IgD-negative memory B cell (primary cell): ENCODE measurements at regions not wholly inside any gene's neighbourhood (a gene's known extent, or its start where the extent isn't known, plus 50 kb on each side); places are given as distances from the start of the nearest gene placed in this dataset.
"Not testable (repeated sequence)": the region's sequence is repeated elsewhere in the genome, so short reads cannot be mapped to it uniquely, and the experiment has no call there.

ENCODE experiments used
- H3K27ac Mint-ChIP-seq, 3 donors: one replicate each; pipeline ENCODE4 v1.8.0; 2020 to 2022; ENCODE audit warnings: mild to moderate bottlenecking in 3 of 3, mixed read lengths in 3 of 3, moderate library complexity in 1 of 3
- H3K27me3 Mint-ChIP-seq: one replicate; pipeline ENCODE4 v1.8.0; 2021; ENCODE audit warnings: mixed read lengths
- H3K36me3 Mint-ChIP-seq: one replicate; pipeline ENCODE4 v1.8.0; 2020; ENCODE audit warnings: mild to moderate bottlenecking, mixed read lengths
- H3K4me1 Mint-ChIP-seq, 3 donors: one replicate each; pipeline ENCODE4 v1.8.0; 2020 to 2022; ENCODE audit warnings: mixed read lengths in 3 of 3, mild to moderate bottlenecking in 1 of 3
- H3K4me3 Mint-ChIP-seq, 4 donors: one replicate each; pipeline ENCODE4 v1.8.0; 2020 to 2022; ENCODE audit warnings: mild to moderate bottlenecking in 4 of 4, mixed read lengths in 4 of 4, moderate library complexity in 3 of 4
- H3K9me3 Mint-ChIP-seq, 3 donors: one replicate each; pipeline ENCODE4 v1.8.0; 2020 to 2021; ENCODE audit warnings: mixed read lengths in 3 of 3, mild to moderate bottlenecking in 1 of 3

- H3K4me1 Mint-ChIP-seq, H3K27ac Mint-ChIP-seq, H3K9me3 Mint-ChIP-seq, H3K27me3 Mint-ChIP-seq, H3K36me3 Mint-ChIP-seq, H3K4me3 Mint-ChIP-seq: not testable (repeated sequence)
These were observed 814.8 kb downstream of the SEMA5A start for GRCh38 chr5:8731110-8731509.

GRCh38 chr5:8740595-8740994, 805.3 kb downstream of the SEMA5A start:
- H3K36me3 Mint-ChIP-seq, result no peaks in the 10 kb centered on the region
- peaks cover 3 to 18% (median 3%) of the 10 kb centered on the region in 3 donors for H3K9me3 Mint-ChIP-seq
- no peak overlapping the region for H3K27ac Mint-ChIP-seq
- no peak overlapping the region for H3K4me3 Mint-ChIP-seq
- H3K4me1 Mint-ChIP-seq, result no peaks in the 10 kb centered on the region
- H3K27me3 Mint-ChIP-seq, result no peaks in the 10 kb centered on the region

- no peak overlapping the region for H3K27ac Mint-ChIP-seq
- H3K4me3 Mint-ChIP-seq, result no peak overlapping the region
- H3K9me3 Mint-ChIP-seq, result peaks cover 0 to 3% (median 2%) of the 10 kb centered on the region in 3 donors
- H3K27me3 Mint-ChIP-seq, result no peaks in the 10 kb centered on the region
- no peaks in the 10 kb centered on the region for H3K36me3 Mint-ChIP-seq
- no peaks in the 10 kb centered on the region for H3K4me1 Mint-ChIP-seq
These were observed 796.3 kb downstream of the SEMA5A start for GRCh38 chr5:8749556-8749955.

- Mint-ChIP-seq H3K9me3 (peaks cover 0 to 3% (median 2%) of the 10 kb centered on the region in 3 donors), H3K4me1 (no peaks in the 10 kb centered on the region), H3K27ac (no peak overlapping the region), H3K36me3 (no peaks in the 10 kb centered on the region), H3K4me3 (no peak overlapping the region), H3K27me3 (no peaks in the 10 kb centered on the region)
These were observed 795.8 kb downstream of the SEMA5A start for GRCh38 chr5:8750100-8750499.

GRCh38 chr5:8751971-8752370, 793.9 kb downstream of the SEMA5A start:
- Mint-ChIP-seq H3K9me3 (peaks cover 2 to 5% (median 4%) of the 10 kb centered on the region in 3 donors), H3K27ac (no peak overlapping the region), H3K36me3 (no peaks in the 10 kb centered on the region), H3K4me3 (no peak overlapping the region), H3K27me3 (no peaks in the 10 kb centered on the region), H3K4me1 (no peaks in the 10 kb centered on the region)

GRCh38 chr5:8752595-8752994, 793.3 kb downstream of the SEMA5A start:
- Mint-ChIP-seq H3K36me3 (no peaks in the 10 kb centered on the region), H3K27ac (no peak overlapping the region), H3K4me1 (no peaks in the 10 kb centered on the region), H3K9me3 (peaks cover 2 to 5% (median 4%) of the 10 kb centered on the region in 3 donors), H3K4me3 (no peak overlapping the region), H3K27me3 (no peaks in the 10 kb centered on the region)

- Mint-ChIP-seq H3K27me3 (no peaks in the 10 kb centered on the region), H3K4me1 (peaks cover 0 to 1% (median 0%) of the 10 kb centered on the region in 3 donors), H3K36me3 (no peaks in the 10 kb centered on the region), H3K9me3 (peaks cover 3 to 15% (median 14%) of the 10 kb centered on the region in 3 donors), H3K27ac (peak overlapping the region in 1 of 3 donors; percentile 54), H3K4me3 (no peak overlapping the region)
These were observed 789.3 kb downstream of the SEMA5A start for GRCh38 chr5:8756498-8757084.

- H3K36me3 Mint-ChIP-seq, result no peaks in the 10 kb centered on the region
These were observed 780.0 kb downstream of the SEMA5A start for GRCh38 chr5:8765886-8766285.

GRCh38 chr5:8766448-8766847, 779.4 kb downstream of the SEMA5A start:
- H3K27ac Mint-ChIP-seq, result no peak overlapping the region
- no peaks in the 10 kb centered on the region for H3K36me3 Mint-ChIP-seq
- H3K4me3 Mint-ChIP-seq, result no peak overlapping the region
- H3K27me3 Mint-ChIP-seq, result no peaks in the 10 kb centered on the region
- H3K4me1 Mint-ChIP-seq, result no peaks in the 10 kb centered on the region
- H3K9me3 Mint-ChIP-seq, result peaks cover under 1 to 3% (median 2%) of the 10 kb centered on the region in 3 donors

More at GRCh38 chr5:8765886-8766285, 780.0 kb downstream of the SEMA5A start:
- H3K27ac Mint-ChIP-seq, result no peak overlapping the region
- H3K4me3 Mint-ChIP-seq, result no peak overlapping the region
- H3K4me1 Mint-ChIP-seq, result no peaks in the 10 kb centered on the region
- H3K9me3 Mint-ChIP-seq, result peaks cover 5 to 7% (median 5%) of the 10 kb centered on the region in 3 donors
- no peaks in the 10 kb centered on the region for H3K27me3 Mint-ChIP-seq

GRCh38 chr5:8767111-8767510, 778.8 kb downstream of the SEMA5A start:
- no peak overlapping the region for H3K27ac Mint-ChIP-seq
- no peaks in the 10 kb centered on the region for H3K36me3 Mint-ChIP-seq
- no peaks in the 10 kb centered on the region for H3K4me1 Mint-ChIP-seq
- no peak overlapping the region for H3K4me3 Mint-ChIP-seq
- no peaks in the 10 kb centered on the region for H3K27me3 Mint-ChIP-seq
- peaks cover 0 to 3% (median 2%) of the 10 kb centered on the region in 3 donors for H3K9me3 Mint-ChIP-seq

- H3K4me1 Mint-ChIP-seq, result no peaks in the 10 kb centered on the region
- no peaks in the 10 kb centered on the region for H3K36me3 Mint-ChIP-seq
- H3K27ac Mint-ChIP-seq, result no peak overlapping the region
- peaks cover 0 to 3% (median under 1%) of the 10 kb centered on the region in 3 donors for H3K9me3 Mint-ChIP-seq
- no peak overlapping the region for H3K4me3 Mint-ChIP-seq
- no peaks in the 10 kb centered on the region for H3K27me3 Mint-ChIP-seq
These were observed 778.1 kb downstream of the SEMA5A start for GRCh38 chr5:8767746-8768145.

- H3K36me3 Mint-ChIP-seq, result no peaks in the 10 kb centered on the region
- H3K27me3 Mint-ChIP-seq, result no peaks in the 10 kb centered on the region
- no peak overlapping the region for H3K27ac Mint-ChIP-seq
- peaks cover 0 to 4% (median 3%) of the 10 kb centered on the region in 3 donors for H3K9me3 Mint-ChIP-seq
- no peaks in the 10 kb centered on the region for H3K4me1 Mint-ChIP-seq
- no peak overlapping the region for H3K4me3 Mint-ChIP-seq
These were observed 776.2 kb downstream of the SEMA5A start for GRCh38 chr5:8769631-8770030.

GRCh38 chr5:8770431-8770830, 775.4 kb downstream of the SEMA5A start:
- H3K27ac Mint-ChIP-seq, result no peak overlapping the region
- no peaks in the 10 kb centered on the region for H3K4me1 Mint-ChIP-seq
- H3K36me3 Mint-ChIP-seq, result no peaks in the 10 kb centered on the region
- no peaks in the 10 kb centered on the region for H3K27me3 Mint-ChIP-seq
- H3K9me3 Mint-ChIP-seq, result peaks cover 0 to 4% (median 3%) of the 10 kb centered on the region in 3 donors
- H3K4me3 Mint-ChIP-seq, result no peak overlapping the region

GRCh38 chr5:8773046-8773615, 772.7 kb downstream of the SEMA5A start:
- H3K4me1 Mint-ChIP-seq, result no peaks in the 10 kb centered on the region
- no peak overlapping the region for H3K27ac Mint-ChIP-seq
- H3K27me3 Mint-ChIP-seq, result no peaks in the 10 kb centered on the region
- peaks cover 3 to 6% (median 5%) of the 10 kb centered on the region in 3 donors for H3K9me3 Mint-ChIP-seq
- no peaks in the 10 kb centered on the region for H3K36me3 Mint-ChIP-seq
- no peak overlapping the region for H3K4me3 Mint-ChIP-seq

- Mint-ChIP-seq H3K27ac (no peak overlapping the region), H3K36me3 (no peaks in the 10 kb centered on the region), H3K9me3 (peaks cover 12 to 14% (median 13%) of the 10 kb centered on the region in 3 donors), H3K4me1 (no peaks in the 10 kb centered on the region), H3K4me3 (no peak overlapping the region), H3K27me3 (no peaks in the 10 kb centered on the region)
These were observed 761.2 kb downstream of the SEMA5A start for GRCh38 chr5:8784692-8785091.

- Mint-ChIP-seq H3K4me1 (no peaks in the 10 kb centered on the region), H3K27me3 (no peaks in the 10 kb centered on the region), H3K36me3 (peaks cover 2% of the 10 kb centered on the region)
These were observed 757.6 kb downstream of the SEMA5A start for GRCh38 chr5:8788246-8788645.

More at GRCh38 chr5:8788246-8788645, 757.6 kb downstream of the SEMA5A start:
- H3K4me3 Mint-ChIP-seq, result no peak overlapping the region
- H3K9me3 Mint-ChIP-seq, result peaks cover 9 to 17% (median 16%) of the 10 kb centered on the region in 3 donors
- H3K27ac Mint-ChIP-seq, result no peak overlapping the region
